OCI-LY3 (cell line): ENCODE measurements at regions not wholly inside any gene's neighbourhood (a gene's known extent, or its start where the extent isn't known, plus 50 kb on each side); places are given as distances from the start of the nearest gene placed in this dataset.

ENCODE experiments used
- CTCF ChIP-seq: fragments of 200-600, 300-600 bp; sonication (generic); IDR thresholded peaks from 2 replicates; pipeline ENCODE4 v1.5.1; 2014; ENCODE audit warnings: antibody characterized with exemption, low read length, low read depth
- EZH2phosphoT487 ChIP-seq: fragments of 200-600 bp; shearing (Covaris generic); IDR thresholded peaks from 2 replicates; pipeline ENCODE4 v1.6.1; 2018; ENCODE audit warnings: antibody characterized with exemption, mixed run types, low read depth

DNA sequence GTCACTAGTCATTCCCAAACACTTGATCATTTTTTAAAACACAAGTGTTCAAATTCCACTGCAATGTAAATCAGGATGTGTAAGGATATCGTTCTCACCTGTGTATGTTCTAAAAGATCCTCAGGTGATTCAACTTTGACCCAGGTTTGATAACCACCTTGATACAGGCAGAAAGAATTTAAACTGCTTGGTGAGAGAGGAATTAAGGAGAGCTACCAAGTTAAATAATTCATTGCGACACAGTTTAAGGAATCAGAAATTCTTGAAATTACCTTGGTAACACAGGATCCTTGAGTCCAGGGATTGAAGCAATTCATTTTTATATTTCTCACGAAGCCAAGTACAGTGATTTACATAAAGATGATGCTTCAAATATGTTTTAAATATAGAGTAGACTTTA is 80.7 kb upstream of the EHBP1 start:
- TF ChIP-seq CTCF: no peak
- TF ChIP-seq EZH2phosphoT487: no peak
